NOMO-1 treated with dmso at 0.1 percent for 144 hours (cell line): ENCODE measurements at regions not wholly inside any gene's neighbourhood (a gene's known extent, or its start where the extent isn't known, plus 50 kb on each side); places are given as distances from the start of the nearest gene placed in this dataset.
"Not testable (repeated sequence)": the region's sequence is repeated elsewhere in the genome, so short reads cannot be mapped to it uniquely, and the experiment has no call there.

Experiments used
- DNase-seq: peaks from one replicate; lab custom pipeline; 2025; ENCODE audit not compliant: unreplicated experiment; lab: John Stamatoyannopoulos, UW

DNA sequence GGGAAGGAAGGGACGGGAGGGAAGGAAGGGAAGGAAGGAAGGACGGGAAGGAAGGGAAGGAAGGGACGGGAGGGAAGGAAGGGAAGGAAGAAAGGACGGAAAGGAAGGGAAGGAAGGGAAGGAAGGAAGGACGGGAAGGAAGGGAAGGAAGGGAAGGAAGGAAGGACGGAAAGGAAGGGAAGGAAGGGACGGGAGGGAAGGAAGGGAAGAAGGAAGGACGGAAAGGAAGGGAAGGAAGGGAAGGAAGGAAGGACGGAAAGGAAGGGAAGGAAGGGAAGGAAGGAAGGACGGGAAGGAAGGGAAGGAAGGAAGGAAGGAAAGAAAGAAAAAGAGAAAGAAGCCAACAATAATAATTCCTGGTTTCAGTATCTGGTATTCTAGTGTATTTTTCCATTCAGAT is 863.8 kb upstream of the WWC1 start:
- DNase-seq: not testable (repeated sequence)

DNA sequence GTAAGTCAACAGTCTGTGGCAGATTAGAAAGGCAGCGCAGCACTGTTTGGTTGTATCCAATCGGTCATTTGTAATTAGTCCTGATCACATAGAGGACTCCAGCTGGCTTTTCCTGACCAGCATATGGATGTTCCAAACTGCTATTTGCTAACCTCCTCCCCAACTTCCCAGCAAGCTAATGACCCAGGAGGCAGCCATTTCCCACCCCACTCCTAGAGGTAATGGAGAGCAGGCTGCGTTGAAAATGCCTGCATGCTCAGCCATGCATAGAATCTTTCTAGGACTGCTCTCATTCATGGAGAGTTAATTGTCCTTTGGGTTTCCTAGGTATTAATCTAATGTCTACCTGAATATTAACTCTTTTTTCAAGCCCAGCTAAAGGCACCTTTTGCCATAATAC is 850.6 kb upstream of the WWC1 start:
- no peak for DNase-seq

DNA sequence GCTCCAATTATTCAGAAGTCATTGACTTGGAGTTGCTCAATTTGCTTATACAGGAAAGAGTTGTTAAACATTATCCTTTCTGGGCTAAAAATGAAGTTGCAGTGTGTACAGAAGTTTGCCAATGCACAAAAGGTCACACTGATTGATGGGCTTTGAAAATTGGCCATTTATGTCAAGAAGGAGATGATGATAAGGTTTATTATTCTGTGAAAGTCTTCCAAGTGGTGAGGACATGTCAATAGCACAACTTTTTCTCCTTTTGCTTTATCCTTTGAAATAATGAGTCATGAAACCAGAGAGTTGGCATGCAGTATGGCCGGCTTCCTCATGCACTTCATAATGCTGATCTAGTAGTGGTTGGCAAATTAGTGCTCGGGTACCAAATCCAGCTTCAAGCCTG is 848.5 kb upstream of the WWC1 start:
- no peak for DNase-seq

DNA sequence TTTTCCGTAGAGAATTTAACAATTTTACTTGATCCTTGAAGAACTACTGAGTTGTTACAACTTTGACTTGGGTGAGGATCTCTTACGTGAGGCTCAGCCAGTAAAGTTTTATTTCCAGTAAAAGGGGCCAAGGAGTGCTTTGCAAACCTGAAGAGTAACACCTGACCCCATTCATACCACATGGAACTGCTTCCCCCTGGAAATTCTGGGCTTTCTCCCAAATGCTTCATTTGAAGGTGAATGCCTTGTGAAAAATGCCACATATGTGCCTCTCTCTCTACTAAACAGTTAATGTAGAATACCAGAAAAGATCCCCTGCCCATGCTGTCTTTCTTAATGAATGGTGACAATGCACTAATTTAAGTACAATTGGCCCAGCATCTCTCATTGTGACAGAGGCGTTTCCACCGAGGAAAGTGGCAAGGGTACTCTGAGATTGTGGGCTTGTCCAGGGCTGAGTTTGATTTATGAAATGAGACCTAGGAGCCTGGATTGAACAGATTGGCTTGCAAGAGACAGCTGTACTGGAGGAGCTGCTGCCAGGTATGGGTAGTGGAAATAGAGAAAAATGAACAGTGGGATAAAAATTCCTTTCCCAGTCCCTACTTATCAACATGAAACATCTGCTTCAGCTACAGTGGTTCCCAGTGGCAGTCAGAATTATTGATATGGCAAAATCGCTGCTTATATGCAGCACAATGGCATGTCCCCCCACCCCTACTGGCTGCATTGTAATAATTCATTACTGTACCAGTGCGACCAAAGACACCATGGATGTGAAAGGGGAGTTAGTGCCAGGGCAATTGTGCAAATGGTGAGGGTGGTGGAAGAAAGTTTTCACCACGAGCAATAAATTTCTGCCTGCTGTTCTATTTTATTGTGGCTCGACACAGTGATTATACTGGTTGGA is 843.7 kb upstream of the WWC1 start:
- DNase-seq: no peak

DNA sequence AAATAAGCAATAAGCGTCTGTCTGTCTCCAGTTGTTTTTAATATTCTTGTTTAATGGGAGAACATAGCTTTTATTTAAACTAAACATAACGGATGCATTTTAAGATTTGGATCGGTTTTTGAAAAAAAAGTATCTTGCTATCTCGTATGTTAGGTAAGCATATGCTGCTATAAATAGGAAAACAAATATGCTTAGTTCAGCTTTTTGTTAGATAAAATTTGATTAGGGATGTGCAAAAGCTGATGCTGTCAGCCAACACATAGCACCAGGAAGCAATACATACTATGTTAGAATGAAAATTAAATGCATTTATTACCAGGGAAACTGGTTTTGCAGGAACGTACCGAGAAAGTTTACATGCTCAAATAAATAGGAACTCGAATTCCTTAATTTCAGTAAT is 843.1 kb upstream of the WWC1 start:
- DNase-seq: no peak

DNA sequence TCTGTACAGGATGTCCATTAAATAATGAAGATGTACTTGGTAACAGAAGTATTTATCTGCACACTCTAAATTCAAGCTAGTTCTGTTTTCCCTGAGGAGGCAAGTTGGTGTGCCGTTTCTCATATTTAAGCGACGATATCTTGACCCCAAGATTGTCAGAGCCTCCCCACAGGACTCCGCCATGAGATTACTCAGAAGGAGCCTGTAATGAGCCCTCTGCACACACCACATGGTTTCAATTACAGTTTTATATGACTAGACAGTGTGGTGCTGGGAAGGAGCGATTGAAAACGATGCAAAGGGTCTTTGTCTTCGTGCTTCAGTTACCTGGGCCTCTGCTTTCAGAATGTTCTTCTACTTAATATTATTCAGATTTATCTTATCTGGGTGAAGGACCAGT is 840.4 kb upstream of the WWC1 start:
- DNase-seq: no peak

DNA sequence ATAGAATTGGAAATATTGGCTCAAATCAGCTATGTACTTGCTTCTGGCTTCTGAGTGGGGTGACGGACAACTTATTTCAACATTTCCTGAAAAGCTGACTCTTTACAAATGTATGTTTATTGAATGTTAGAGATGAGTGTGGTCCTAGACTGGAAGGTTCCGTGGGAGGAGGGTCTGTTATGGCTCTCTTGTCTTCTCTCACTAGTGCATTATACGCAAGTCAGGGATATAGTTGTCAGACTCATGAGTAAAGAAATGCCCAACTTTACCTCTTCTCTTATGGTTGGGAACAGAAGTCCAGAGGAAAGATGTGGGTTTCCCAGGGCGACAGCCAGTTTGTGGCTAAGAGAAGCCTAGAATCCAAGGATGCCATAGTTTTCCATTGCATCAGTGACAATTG is 839.3 kb upstream of the WWC1 start:
- DNase-seq: no peak

DNA sequence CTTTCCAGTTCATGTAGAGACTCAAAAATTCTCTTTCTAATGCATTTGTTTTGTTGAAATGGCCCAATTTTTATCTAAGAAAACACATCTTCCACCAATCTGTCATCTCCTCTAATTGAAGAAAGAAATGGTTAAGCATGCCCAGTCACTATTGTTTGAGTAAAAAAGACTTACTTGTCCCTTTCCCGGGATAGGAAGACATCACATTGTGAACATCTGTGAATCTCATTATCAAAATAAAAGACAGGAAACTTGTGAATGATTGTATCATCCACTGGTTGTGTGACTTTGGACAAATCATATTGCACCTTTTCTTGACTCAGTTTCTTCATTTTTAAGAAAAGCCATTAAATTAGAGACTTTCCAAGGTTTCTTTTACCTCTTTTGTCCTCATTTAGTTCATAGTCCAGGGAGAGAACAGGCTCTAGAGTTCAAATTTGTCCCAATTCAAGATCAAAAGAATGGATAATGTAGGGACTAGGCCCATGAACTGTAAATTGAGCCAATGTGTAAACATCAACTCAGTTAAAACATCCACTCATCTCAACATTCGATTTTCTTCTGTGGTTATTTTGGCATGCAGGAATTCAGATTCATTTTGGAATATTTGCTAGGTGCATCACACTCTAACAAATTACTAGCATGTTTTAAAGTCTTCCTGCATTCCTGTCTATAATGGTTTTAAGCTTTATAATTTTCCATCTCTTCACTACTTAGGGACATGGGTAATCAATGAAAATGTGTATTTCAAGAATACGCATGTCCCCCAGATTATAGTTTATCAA is 838.0 kb upstream of the WWC1 start:
- DNase-seq: no peak

DNA sequence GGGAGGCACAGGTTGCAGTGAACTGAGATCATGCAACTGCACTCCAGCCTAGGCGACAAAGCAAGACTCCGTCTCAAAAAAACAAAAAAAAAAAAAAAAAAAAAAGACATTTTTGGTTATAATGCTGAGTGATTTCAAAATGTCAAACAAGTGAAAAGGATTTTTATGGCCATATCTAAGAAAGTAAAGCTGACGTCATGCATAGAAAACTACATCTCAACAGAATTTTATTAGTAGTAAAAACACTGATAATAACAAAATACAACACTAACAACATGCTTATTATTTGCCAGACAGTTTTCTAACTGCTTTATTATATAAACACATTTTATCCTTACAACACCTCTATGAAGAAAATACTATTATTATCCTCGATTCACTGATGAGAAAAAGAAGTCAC is 833.0 kb upstream of the WWC1 start:
- DNase-seq: no peak

DNA sequence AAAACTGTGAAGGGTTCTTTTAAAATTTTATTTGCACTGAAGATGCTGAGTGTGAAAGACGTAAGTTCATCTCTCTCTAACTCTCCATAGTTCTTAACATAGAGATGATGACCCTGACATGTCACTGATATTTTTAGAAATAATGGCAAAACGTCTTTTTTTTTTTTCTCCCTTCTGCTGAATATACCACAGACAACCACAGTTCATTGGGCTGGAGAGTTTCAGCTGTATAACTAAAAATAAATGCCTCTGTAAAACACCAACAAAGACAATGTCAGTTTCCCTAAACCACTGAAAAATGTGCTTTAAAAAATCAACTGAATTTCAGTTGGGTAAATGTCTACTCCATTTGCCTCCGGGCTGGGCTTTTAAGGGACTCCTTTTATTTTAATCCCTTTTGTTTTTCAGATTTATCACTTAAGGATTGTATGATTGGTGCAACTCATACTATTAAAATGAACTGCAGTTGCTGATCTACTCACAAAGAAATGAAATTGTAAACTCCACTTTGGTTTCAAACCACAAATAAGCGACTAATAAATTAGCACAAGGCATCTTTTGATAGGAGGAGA is 830.9 kb upstream of the WWC1 start:
- DNase-seq: no peak

DNA sequence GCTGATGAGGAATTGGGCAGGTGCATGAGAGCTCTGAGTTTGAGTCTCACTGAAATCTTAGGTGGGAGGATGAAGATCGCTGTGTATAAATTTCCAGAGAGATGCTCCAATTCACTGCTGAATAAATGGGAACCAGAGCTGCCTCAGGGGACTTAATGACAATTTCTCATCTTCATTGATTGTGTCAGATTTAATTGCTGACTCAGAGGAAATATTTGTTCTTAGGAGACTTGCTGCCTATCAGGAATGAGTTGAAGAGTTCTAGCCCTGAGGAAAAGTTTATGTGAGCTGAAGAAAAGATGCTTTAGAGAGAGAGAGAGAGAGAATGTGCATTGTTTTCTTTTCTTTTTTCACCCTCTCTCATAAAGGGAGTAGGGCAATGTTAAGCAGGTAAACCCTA is 827.5 kb upstream of the WWC1 start:
- no peak for DNase-seq

DNA sequence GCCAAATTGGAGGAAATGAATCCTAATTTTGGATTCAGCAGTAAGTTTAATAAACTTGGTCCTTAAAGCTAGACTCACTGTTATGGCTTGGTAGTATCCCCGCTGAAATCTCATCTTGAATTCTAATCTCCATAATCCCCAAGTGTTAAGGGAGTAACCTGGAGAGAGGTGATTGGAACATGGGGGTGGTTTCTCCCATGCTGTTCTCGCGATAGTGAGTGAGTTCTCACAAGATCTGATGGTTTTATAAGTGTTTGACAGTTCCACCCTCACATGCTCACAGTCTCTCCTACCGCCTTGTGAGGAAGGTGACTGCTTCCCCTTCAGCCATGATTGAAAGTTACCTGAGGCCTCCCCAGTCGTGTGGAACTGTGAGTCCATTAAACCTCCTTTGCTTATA is 824.5 kb upstream of the WWC1 start:
- no peak for DNase-seq

DNA sequence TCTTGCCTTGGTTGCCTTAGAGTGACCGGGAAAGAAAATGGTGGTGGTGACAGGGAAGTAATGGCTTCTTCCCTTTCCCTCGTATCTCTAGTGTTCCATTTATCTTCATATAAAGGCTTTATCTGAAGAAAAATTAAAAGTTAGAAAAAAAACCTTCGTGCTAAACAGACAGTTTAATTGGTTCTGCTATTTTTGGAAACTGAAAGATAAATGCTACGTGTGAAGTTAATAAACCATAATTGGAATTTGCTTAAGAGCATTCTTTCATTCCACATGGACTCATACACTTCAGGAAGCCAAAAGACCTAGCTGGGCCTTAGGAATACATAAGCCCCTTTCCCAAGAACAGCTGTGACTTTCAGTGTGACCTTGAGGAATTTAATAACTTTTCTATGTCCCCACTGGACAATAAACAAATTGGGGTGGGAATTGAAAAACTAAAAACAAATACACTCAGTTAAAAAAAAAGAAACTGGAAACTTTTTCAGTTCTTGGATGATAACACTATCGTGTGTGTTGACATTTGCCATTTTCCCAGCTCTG is 818.8 kb upstream of the WWC1 start:
- DNase-seq: no peak

DNA sequence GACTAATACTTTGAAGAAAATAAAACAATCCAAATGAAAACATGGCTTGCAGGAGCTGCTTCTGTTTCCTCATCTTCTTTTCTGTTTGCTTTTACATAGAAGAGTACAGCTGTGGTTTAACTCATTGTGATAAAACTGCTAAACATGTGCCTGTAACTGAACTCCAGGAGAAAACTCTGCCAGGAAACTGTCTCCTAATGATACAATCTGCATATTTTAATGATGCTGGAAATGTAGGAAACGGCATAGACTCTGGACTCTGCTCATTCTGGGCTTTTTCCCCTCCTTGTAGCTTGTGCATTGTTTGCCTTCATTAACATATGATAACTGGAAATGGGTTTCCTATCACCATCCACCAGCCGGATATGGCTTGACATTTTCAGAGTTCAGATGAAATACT is 813.3 kb upstream of the WWC1 start:
- no peak for DNase-seq

DNA sequence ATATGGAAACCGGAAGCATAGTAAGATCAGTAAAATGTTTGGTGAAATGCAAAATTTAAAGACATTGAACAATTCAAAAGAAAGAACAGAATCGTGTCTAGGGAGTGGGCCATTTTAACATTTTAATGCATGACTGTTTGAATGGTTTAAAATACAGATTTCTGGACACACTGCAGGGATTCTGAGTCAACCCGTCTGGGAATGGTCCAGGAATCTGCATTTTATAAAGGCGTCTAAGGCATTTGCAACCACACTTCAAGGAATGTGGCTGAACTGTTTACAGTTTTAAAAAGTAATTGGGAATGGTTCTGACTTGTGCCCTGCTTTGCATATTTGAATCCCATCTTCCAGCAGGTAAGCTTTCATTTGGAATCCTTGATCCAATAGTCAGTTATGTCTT is 811.7 kb upstream of the WWC1 start:
- no peak for DNase-seq

DNA sequence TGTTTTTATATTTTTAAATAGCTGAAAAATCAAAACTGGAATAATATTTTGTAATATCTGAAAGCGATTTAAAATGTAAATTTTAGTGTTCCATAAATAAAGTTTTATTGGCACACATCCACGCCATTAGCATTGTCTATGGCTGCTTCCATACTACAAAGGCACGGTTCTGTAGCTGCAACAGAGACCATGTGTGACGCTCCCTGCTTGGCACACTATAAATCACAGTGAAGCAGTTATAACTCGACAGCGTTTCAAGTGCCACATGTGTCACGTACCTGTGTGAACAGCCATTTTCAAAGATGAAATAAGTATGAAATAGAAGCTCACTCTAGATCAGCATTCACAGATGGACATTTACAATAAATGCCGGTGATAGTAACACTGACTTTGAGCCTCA is 810.1 kb upstream of the WWC1 start:
- DNase-seq: no peak

DNA sequence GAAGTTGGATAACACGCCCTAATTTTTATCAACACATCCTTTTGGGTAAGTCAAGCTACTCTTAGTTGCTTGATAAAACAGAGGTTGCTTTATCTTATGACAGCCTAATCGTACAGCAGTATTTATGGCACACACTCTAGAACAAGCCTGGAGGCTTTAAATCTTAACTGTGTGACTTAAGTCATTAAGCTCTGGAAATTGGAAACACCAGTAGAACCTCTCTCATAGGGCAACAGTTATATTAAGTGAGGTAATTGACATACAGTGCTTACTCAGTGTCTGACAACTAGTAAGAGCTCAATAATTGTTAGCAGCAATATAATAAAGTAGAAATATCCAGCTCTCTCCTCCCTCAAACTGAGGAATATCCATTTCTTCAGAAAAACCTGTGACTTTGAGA is 808.9 kb upstream of the WWC1 start:
- DNase-seq: no peak

DNA sequence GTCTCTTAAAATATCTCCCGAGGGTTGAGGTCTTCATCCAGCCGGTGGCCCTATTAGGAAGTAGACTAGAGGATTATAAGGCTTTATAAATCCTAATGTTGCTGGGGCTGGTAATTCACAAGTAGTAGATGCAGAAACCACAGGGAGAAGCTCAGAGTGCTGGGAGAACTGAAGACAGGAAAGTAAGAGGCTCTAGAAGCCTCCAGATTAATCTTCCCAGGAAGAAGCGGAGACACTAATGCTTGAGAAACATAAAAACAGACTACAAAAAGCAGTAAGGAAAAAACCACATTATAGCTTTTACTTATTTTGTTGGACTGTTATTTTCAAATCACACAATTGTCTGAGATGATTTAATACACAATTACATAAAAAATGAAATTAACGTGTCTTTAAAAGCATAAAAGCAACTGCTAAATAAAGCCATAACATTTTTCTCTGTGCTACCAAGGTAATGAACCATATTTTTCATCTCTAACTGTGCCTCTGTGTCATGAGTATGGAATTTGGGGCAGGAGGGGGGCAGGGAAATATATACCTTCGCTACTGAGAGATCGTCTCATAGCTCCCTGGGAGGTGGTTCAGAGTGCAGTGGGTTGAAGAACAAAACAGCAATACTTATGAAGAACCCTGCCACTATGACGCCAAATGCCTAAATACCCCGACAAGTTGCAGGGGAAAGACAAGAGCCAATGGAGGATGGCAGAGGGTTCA is 806.2 kb upstream of the WWC1 start:
- no peak for DNase-seq

DNA sequence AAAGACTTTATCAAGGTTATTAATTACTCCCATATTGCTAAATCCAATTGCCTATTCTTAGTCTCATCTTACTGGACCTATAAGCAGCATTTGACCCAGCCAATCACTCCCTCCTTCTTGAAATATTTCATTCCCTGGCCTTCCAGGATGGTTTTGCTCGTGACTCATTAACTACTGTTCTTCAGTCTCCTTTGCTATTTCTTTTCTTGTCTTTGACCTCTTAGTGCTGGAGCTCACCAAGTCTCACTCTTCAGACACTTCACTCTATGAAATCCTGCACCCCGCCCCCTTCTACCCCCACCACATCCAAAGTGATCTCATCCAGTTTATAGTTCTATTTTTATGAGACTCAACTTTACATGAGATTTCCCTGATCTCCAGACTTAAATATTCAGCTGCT is 803.1 kb upstream of the WWC1 start:
- DNase-seq: no peak

DNA sequence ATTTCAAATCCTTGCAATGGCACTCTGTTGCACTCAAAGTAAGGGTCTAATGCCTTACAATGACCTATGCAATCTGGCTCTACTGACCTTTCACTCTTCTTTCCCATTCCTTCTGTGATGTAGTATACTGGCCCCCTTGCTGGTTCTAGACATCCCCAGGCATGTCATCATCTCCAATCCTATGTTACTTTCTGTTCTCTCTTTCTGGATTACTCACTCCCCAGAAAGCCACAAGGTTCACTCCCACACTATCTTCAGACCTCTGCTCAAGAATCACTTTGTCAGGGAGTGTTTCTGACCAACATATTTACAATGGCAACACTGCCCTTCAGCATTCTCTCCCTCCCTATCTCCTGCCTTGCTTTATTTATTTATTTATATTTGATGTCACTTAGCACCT is 802.2 kb upstream of the WWC1 start:
- no peak for DNase-seq
